IMR-90 (cell line): ENCODE measurements at regions not wholly inside any gene's neighbourhood (a gene's known extent, or its start where the extent isn't known, plus 50 kb on each side); places are given as distances from the start of the nearest gene placed in this dataset.

Experiments used
- ATAC-seq: fragments of 200-7000 bp; cut with Tn5 transposase; 2 replicates; pipeline ENCODE4 v1.9.1; 2020; ENCODE audit warnings: low read depth, mild to moderate bottlenecking, moderate library complexity
- BruUV-seq: library from RNA; stranded (reverse); fragments of 400-500 nt; replicated peaks from 2 replicates; lab custom pipeline; 2021; lab: Mats Ljungman, UMichigan
- CTCF ChIA-PET: fragments of 300-600 bp; formaldehyde crosslinking; extraction: SDS; loops from one replicate; lab custom pipeline; 2021; ENCODE audit warnings: antibody characterized with exemption; lab: Yijun Ruan, JAX
- POLR2A ChIA-PET: fragments of 300-600 bp; sonication (Branson Sonifier 250); formaldehyde crosslinking; loops from one replicate; lab custom pipeline; 2022; ENCODE audit warnings: antibody characterized with exemption; ENCODE audit not compliant: unreplicated experiment; lab: Charles Lee
- DNase-seq: peaks from one replicate; pipeline ENCODE4 v3.0.0; 2013
- H2AFZ ChIP-seq: replicated peaks from 2 replicates; pipeline ENCODE3; 2013; ENCODE audit warnings: low read length, mild to moderate bottlenecking; ENCODE audit not compliant: poor library complexity
- H2AK5ac ChIP-seq: 2 replicates; pipeline ENCODE4 v1.6.1; 2013; ENCODE audit warnings: low read depth, low read length, inconsistent platforms
- H2AK9ac ChIP-seq: replicated peaks from 2 replicates; pipeline ENCODE3; 2013; ENCODE audit warnings: mild to moderate bottlenecking, low read depth, low read length, moderate library complexity; ENCODE audit not compliant: poor library complexity
- H2BK120ac ChIP-seq: 2 replicates; pipeline ENCODE4 v1.6.1; 2013; ENCODE audit warnings: low read depth, low read length, inconsistent platforms
- H2BK15ac ChIP-seq: 3 replicates; pipeline ENCODE4 v1.6.1; 2013; ENCODE audit warnings: low read depth, low read length, inconsistent platforms
- H2BK20ac ChIP-seq: 2 replicates; pipeline ENCODE4 v1.6.1; 2013; ENCODE audit warnings: low read depth, mild to moderate bottlenecking, inconsistent platforms, low read length, moderate library complexity
- H2BK5ac ChIP-seq: 2 replicates; pipeline ENCODE4 v1.6.1; 2013; ENCODE audit warnings: mild to moderate bottlenecking, low read depth, low read length, inconsistent platforms; ENCODE audit not compliant: poor library complexity, severe bottlenecking
- H3K14ac ChIP-seq: replicated peaks from 2 replicates; pipeline ENCODE4 v1.6.1; 2013; ENCODE audit warnings: low read depth, low read length, inconsistent platforms
- H3K18ac ChIP-seq: 2 replicates; pipeline ENCODE4 v1.6.1; 2013; ENCODE audit warnings: low read depth, low read length, control low read depth
- H3K23ac ChIP-seq: 2 replicates; pipeline ENCODE4 v1.6.1; 2013; ENCODE audit warnings: low read depth, low read length, inconsistent platforms
- H3K27ac ChIP-seq: 2 replicates; pipeline ENCODE4 v1.5.1; 2013; ENCODE audit warnings: mild to moderate bottlenecking, control low read depth, low read length; ENCODE audit not compliant: insufficient read depth
- H3K27me3 ChIP-seq: 2 replicates; pipeline ENCODE4 v1.6.1; 2013; ENCODE audit warnings: low read length; ENCODE audit not compliant: control insufficient read depth, insufficient read depth
- H3K36me3 ChIP-seq: 2 replicates; pipeline ENCODE4 v1.6.1; 2013; ENCODE audit warnings: low read length, mixed read lengths; ENCODE audit not compliant: control insufficient read depth, insufficient read depth
- H3K4ac ChIP-seq: 2 replicates; pipeline ENCODE4 v1.6.1; 2013; ENCODE audit warnings: low read depth, low read length, inconsistent platforms
- H3K4me1 ChIP-seq: 2 replicates; pipeline ENCODE4 v1.6.1; 2013; ENCODE audit warnings: low read length, mixed read lengths; ENCODE audit not compliant: control insufficient read depth, insufficient read depth
- H3K4me2 ChIP-seq: 2 replicates; pipeline ENCODE4 v1.6.1; 2013; ENCODE audit warnings: low read depth, mild to moderate bottlenecking, control low read depth, low read length, moderate library complexity
- H3K4me3 ChIP-seq: 2 replicates; pipeline ENCODE4 v1.5.1; 2013; ENCODE audit warnings: low read depth, mild to moderate bottlenecking, control low read depth, low read length, moderate library complexity; ENCODE audit not compliant: insufficient read depth
- H3K56ac ChIP-seq: 2 replicates; pipeline ENCODE4 v1.6.1; 2013; ENCODE audit warnings: low read length, inconsistent platforms; ENCODE audit not compliant: insufficient read depth; ENCODE audit errors: extremely low read depth
- H3K79me1 ChIP-seq, 2 experiments: 2 replicates each; pipeline ENCODE4 v1.6.1; 2013; ENCODE audit warnings: low read length in 2 of 2, inconsistent platforms in 1 of 2, low read depth in 1 of 2
- H3K9ac ChIP-seq: 2 replicates; pipeline ENCODE4 v1.6.1; 2013; ENCODE audit warnings: low read depth, low read length, control low read depth
- H3K9me1 ChIP-seq: 2 replicates; pipeline ENCODE4 v1.6.1; 2013; ENCODE audit warnings: low read length, inconsistent platforms; ENCODE audit not compliant: insufficient read depth
- H3K9me3 ChIP-seq: 2 replicates; pipeline ENCODE4 v1.6.1; 2013; ENCODE audit warnings: low read length; ENCODE audit not compliant: control insufficient read depth, insufficient read depth
- H4K20me1 ChIP-seq: 2 replicates; pipeline ENCODE4 v1.6.1; 2013; ENCODE audit warnings: low read length, inconsistent platforms; ENCODE audit not compliant: insufficient read depth
- H4K5ac ChIP-seq: 2 replicates; pipeline ENCODE4 v1.6.1; 2013; ENCODE audit warnings: mild to moderate bottlenecking, low read depth, low read length, control low read depth
- H4K8ac ChIP-seq, 2 experiments: 2 replicates each; pipeline ENCODE4 v1.6.1; 2013; ENCODE audit warnings: low read depth in 2 of 2, low read length in 2 of 2, control low read depth in 1 of 2, inconsistent platforms in 1 of 2
- H4K91ac ChIP-seq: 2 replicates; pipeline ENCODE4 v1.6.1; 2013; ENCODE audit warnings: low read depth, low read length, inconsistent platforms; ENCODE audit not compliant: insufficient read depth
- BHLHE40 ChIP-seq: fragments of 150-350 bp; IDR thresholded peaks from 2 replicates; pipeline ENCODE4 v1.6.1; 2016; ENCODE audit warnings: mild to moderate bottlenecking, low read depth, low read length
- CEBPB ChIP-seq: IDR thresholded peaks from 2 replicates; pipeline ENCODE4 v1.6.1; 2012; ENCODE audit warnings: low read depth, low read length, improper control_type of control experiment
- CHD1 ChIP-seq: IDR thresholded peaks from 2 replicates; pipeline ENCODE4 v1.6.1; 2012; ENCODE audit warnings: low read depth, low read length, improper control_type of control experiment
- CTCF ChIP-seq: conservative IDR thresholded peaks from 2 replicates; pipeline ENCODE4 v1.5.1; 2012; ENCODE audit warnings: mild to moderate bottlenecking, low read depth, low read length, improper control_type of control experiment
- ELK1 ChIP-seq: fragments of 150-350 bp; IDR thresholded peaks from 2 replicates; pipeline ENCODE4 v1.6.1; 2016; ENCODE audit warnings: low read depth, mild to moderate bottlenecking, low read length, moderate library complexity, borderline replicate concordance
- FOS ChIP-seq: fragments of 150-350 bp; IDR thresholded peaks from 2 replicates; pipeline ENCODE4 v1.6.1; 2016; ENCODE audit warnings: low read depth, low read length
- MAFK ChIP-seq: IDR thresholded peaks from 2 replicates; pipeline ENCODE4 v1.6.1; 2012; ENCODE audit warnings: low read depth, low read length, improper control_type of control experiment
- MAZ ChIP-seq: IDR thresholded peaks from 2 replicates; pipeline ENCODE4 v1.6.1; 2012; ENCODE audit warnings: low read depth, mild to moderate bottlenecking, low read length, improper control_type of control experiment, moderate library complexity, borderline replicate concordance
- MXI1 ChIP-seq: IDR thresholded peaks from 2 replicates; pipeline ENCODE4 v1.6.1; 2012; ENCODE audit warnings: low read depth, mild to moderate bottlenecking, low read length, moderate library complexity, borderline replicate concordance
- NFE2L2 ChIP-seq: fragments of 150-350 bp; IDR thresholded peaks from 2 replicates; pipeline ENCODE4 v1.6.1; 2016; ENCODE audit warnings: low read depth, mild to moderate bottlenecking, low read length
- POLR2A ChIP-seq: IDR thresholded peaks from 2 replicates; pipeline ENCODE4 v1.6.1; 2012; ENCODE audit warnings: mild to moderate bottlenecking, low read depth, low read length
- RAD21 ChIP-seq: IDR thresholded peaks from 2 replicates; pipeline ENCODE4 v1.6.1; 2012; ENCODE audit warnings: low read length, improper control_type of control experiment
- RCOR1 ChIP-seq: IDR thresholded peaks from 2 replicates; pipeline ENCODE4 v1.6.1; 2012; ENCODE audit warnings: mild to moderate bottlenecking, low read length, improper control_type of control experiment; ENCODE audit not compliant: insufficient replicate concordance
- SMC3 ChIP-seq: fragments of 150-350 bp; IDR thresholded peaks from 2 replicates; pipeline ENCODE4 v1.6.1; 2016; ENCODE audit warnings: low read depth, mild to moderate bottlenecking, antibody characterized with exemption, low read length, moderate library complexity
- USF2 ChIP-seq: fragments of 150-350 bp; IDR thresholded peaks from 2 replicates; pipeline ENCODE4 v1.6.1; 2017; ENCODE audit warnings: mild to moderate bottlenecking, antibody characterized with exemption, low read length, low read depth
- WGBS, 2 experiments: methylation state at CpG; one replicate each; pipeline versions ENCODE4 v1.1.5 to v1.1.7; 2013; ENCODE audit warnings: missing lambda C conversion rate in 2 of 2; ENCODE audit not compliant: insufficient read length in 1 of 2; ENCODE audit errors: extremely low coverage in 2 of 2; 5-methylcytosine and 5-hydroxymethylcytosine counted together
- dilution Hi-C: fragments of 300-500 bp; cut with HindIII; formaldehyde crosslinking; loops from one replicate; pipeline ENCODE4 v1.14.3; 2018; ENCODE audit warnings: low sequenced_read_pairs; ENCODE audit not compliant: unreplicated experiment
- in situ Hi-C: fragments of 300-500 bp; cut with MboI; formaldehyde crosslinking; loops from 3 replicates; pipeline ENCODE4 v1.14.3; 2019; ENCODE audit warnings: low sequenced_read_pairs, inconsistent platforms, mixed read lengths
- intact Hi-C: fragments of 100-400 bp; cut with micrococcal nuclease; formaldehyde crosslinking; loops from 2 replicates; pipeline ENCODE4 v1.10.0; 2022

- Histone ChIP-seq H4K20me1 (no peaks in the 10 kb centered on the region), H3K27ac (no peak overlapping the region), H3K4me1 (no peaks in the 10 kb centered on the region), H3K4ac (no peak overlapping the region), H3K18ac (no peak overlapping the region), H3K23ac (no peak overlapping the region), H3K79me1 (no peaks in the 10 kb centered on the region), H2BK5ac (no peak overlapping the region), H4K8ac (no peak overlapping the region), H2AK5ac (no peak overlapping the region), H3K4me3 (no peak overlapping the region), H3K9me3 (no peaks in the 10 kb centered on the region), H2AK9ac (no peak overlapping the region), H2BK15ac (no peak overlapping the region), H4K5ac (no peak overlapping the region), H2BK20ac (no peak overlapping the region), H2AFZ (no peak overlapping the region), H3K27me3 (no peaks in the 10 kb centered on the region), H3K4me2 (no peak overlapping the region), H3K56ac (no peak overlapping the region), H3K14ac (no peak overlapping the region), H3K36me3 (no peaks in the 10 kb centered on the region), H4K91ac (no peak overlapping the region), H3K9me1 (no peaks in the 10 kb centered on the region), H3K9ac (no peak overlapping the region), H2BK120ac (no peak overlapping the region)
- no TSS peak for BruUV-seq
- in situ Hi-C loops (no loop called here), intact Hi-C loops (no loop called here), dilution Hi-C loops (no loop called here)
- no peak for DNase-seq
- TF ChIP-seq USF2, result no peak
- no peak for TF ChIP-seq CHD1
- no peak for TF ChIP-seq CTCF
- TF ChIP-seq MXI1, result no peak
- no peak for TF ChIP-seq RCOR1
- no peak for TF ChIP-seq MAZ
- TF ChIP-seq NFE2L2, result no peak
- no peak for TF ChIP-seq POLR2A
- no peak for TF ChIP-seq SMC3
- TF ChIP-seq BHLHE40, result no peak
- TF ChIP-seq ELK1, result no peak
- TF ChIP-seq FOS, result no peak
- TF ChIP-seq MAFK, result no peak
- no peak for TF ChIP-seq CEBPB
- no peak for TF ChIP-seq RAD21
- ATAC-seq, result no peak
- WGBS, 2 experiments, result no CpG with 5 or more reads among the region's 1 CpG
- ChIA-PET POLR2A (no interaction called here), CTCF (no interaction called here)
Measured at GRCh38 chr4:58941286-58941685, 1831.1 kb upstream of the IGFBP7 start.
